Smooth muscle cell (in vitro differentiated cells): ENCODE measurements at regions not wholly inside any gene's neighbourhood (a gene's known extent, or its start where the extent isn't known, plus 50 kb on each side); places are given as distances from the start of the nearest gene placed in this dataset.

Experiments
- DNase-seq: peaks from one replicate; lab custom pipeline; 2025; ENCODE audit not compliant: unreplicated experiment; lab: John Stamatoyannopoulos, UW
- H2AFZ ChIP-seq: fragments of 200-600 bp; sonication (generic); 2 replicates; pipeline ENCODE4 v1.6.0; 2016; ENCODE audit warnings: antibody characterized with exemption, low read depth, mild to moderate bottlenecking
- H3F3A ChIP-seq: fragments of 200-600 bp; sonication (generic); 2 replicates; pipeline ENCODE4 v1.6.0; 2017; ENCODE audit warnings: antibody characterized with exemption, low read depth
- H3K27ac ChIP-seq: fragments of 200-600 bp; sonication (generic); 2 replicates; pipeline ENCODE4 v1.5.1; 2016; ENCODE audit warnings: low read depth, mild to moderate bottlenecking
- H3K27me3 ChIP-seq: fragments of 200-600 bp; sonication (generic); 2 replicates; pipeline ENCODE4 v1.6.1; 2016; ENCODE audit warnings: low read depth, mild to moderate bottlenecking
- H3K36me3 ChIP-seq: fragments of 200-600 bp; sonication (generic); 2 replicates; pipeline ENCODE4 v1.5.1; 2016; ENCODE audit warnings: low read depth
- H3K4me1 ChIP-seq: fragments of 200-600 bp; sonication (generic); 2 replicates; pipeline ENCODE4 v1.5.1; 2016; ENCODE audit warnings: low read depth
- H3K4me2 ChIP-seq: fragments of 200-600 bp; sonication (generic); 2 replicates; pipeline ENCODE4 v1.6.0; 2016; ENCODE audit warnings: mild to moderate bottlenecking
- H3K4me3 ChIP-seq: fragments of 200-600 bp; sonication (generic); 2 replicates; pipeline ENCODE4 v1.5.1; 2016; ENCODE audit warnings: mild to moderate bottlenecking
- H3K79me2 ChIP-seq: fragments of 200-600 bp; sonication (generic); 2 replicates; pipeline ENCODE4 v1.6.0; 2016; ENCODE audit warnings: low read depth, mild to moderate bottlenecking
- H3K9ac ChIP-seq: fragments of 200-600 bp; sonication (generic); 2 replicates; pipeline ENCODE4 v1.6.0; 2016; ENCODE audit warnings: low read depth
- H3K9me3 ChIP-seq: fragments of 200-600 bp; sonication (generic); replicated peaks from 2 replicates; pipeline ENCODE4 v1.5.1; 2016; ENCODE audit warnings: low read depth
- H4K20me1 ChIP-seq: fragments of 200-600 bp; sonication (generic); 2 replicates; pipeline ENCODE4 v1.6.0; 2016; ENCODE audit warnings: low read depth
- WGBS: methylation state at CpG from one replicate; pipeline ENCODE4 v1.1.7; 2016; ENCODE audit warnings: low lambda C conversion rate; 5-methylcytosine and 5-hydroxymethylcytosine counted together
- TF ChIP-seq, protein P1 (sequence below): fragments of 200-600 bp; sonication (generic); IDR thresholded peaks from 2 replicates; pipeline ENCODE4 v1.5.1; 2017; ENCODE audit warnings: borderline replicate concordance, mild to moderate bottlenecking, antibody characterized with exemption; ENCODE audit not compliant: insufficient read depth, poor library complexity, severe bottlenecking

DNA sequence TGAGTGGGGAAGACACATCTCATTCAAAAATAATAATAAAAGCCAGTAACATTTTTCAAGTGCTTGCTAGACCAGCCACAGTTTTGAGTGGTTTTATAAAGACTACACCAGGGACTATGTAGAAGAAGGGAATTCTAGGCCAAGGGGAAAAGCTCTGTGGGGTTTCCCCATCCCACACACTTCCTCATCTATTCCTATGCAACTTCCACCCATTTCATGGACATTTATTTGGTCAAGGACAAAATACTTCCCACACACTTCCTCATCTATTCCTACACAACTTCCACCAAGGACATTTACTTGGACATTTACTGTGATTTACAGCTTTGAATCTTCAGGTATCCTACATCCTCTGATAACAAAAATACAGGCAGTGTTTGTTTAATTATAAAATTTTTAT is 86.5 kb upstream of the KLF3 start:
- Histone ChIP-seq H3K9me3 (no peaks in the 10 kb centered on the region), H3K9ac (no peak overlapping the region), H3K79me2 (no peaks in the 10 kb centered on the region), H3K27ac (no peak overlapping the region), H2AFZ (no peak overlapping the region), H3K36me3 (no peaks in the 10 kb centered on the region), H4K20me1 (no peaks in the 10 kb centered on the region), H3K27me3 (no peaks in the 10 kb centered on the region), H3F3A (no peaks in the 10 kb centered on the region), H3K4me1 (peaks cover 4% of the 10 kb centered on the region), H3K4me2 (no peak overlapping the region), H3K4me3 (no peak overlapping the region)
- TF ChIP-seq, protein P1, sequence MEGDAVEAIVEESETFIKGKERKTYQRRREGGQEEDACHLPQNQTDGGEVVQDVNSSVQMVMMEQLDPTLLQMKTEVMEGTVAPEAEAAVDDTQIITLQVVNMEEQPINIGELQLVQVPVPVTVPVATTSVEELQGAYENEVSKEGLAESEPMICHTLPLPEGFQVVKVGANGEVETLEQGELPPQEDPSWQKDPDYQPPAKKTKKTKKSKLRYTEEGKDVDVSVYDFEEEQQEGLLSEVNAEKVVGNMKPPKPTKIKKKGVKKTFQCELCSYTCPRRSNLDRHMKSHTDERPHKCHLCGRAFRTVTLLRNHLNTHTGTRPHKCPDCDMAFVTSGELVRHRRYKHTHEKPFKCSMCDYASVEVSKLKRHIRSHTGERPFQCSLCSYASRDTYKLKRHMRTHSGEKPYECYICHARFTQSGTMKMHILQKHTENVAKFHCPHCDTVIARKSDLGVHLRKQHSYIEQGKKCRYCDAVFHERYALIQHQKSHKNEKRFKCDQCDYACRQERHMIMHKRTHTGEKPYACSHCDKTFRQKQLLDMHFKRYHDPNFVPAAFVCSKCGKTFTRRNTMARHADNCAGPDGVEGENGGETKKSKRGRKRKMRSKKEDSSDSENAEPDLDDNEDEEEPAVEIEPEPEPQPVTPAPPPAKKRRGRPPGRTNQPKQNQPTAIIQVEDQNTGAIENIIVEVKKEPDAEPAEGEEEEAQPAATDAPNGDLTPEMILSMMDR = no peak
- no peak for DNase-seq

DNA sequence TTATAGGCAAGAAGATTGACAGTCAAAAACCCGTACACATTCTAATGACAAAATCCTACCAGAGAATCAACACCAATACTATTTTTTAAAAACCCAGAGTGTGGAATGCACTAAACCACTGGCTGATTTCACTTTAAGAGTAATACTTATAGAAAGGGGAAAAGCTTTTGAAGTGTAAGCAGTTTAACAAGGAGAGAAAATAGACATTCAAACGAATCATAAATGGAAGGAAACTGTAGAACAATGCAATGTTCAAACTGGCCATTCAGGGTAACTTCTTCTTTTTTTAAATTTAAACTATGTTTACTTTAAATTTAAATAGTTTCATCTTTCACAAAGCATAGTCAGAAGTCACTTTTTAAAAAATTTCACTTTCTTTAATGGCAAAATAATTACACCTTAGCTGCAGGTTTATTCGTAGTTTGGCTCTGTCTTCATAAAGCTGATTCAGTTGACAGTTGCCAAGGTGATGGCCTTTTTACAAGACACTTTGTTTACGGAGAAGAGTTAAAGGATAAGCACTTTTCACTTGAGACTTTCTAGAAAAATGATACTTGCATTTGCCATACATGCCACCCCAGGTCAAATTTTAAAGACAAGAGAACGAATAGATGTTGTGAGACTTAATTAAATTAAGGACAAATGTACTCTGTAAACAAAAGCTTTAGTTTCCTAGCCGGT is 82.4 kb upstream of the KLF3 start:
- 54% methylated on average over 6 of the region's 6 CpGs for WGBS
- Histone ChIP-seq H3K4me2 (no peak overlapping the region), H3K9me3 (no peaks in the 10 kb centered on the region), H3K27me3 (no peaks in the 10 kb centered on the region), H3K4me1 (peaks cover 4% of the 10 kb centered on the region), H3K4me3 (no peak overlapping the region), H3K79me2 (no peaks in the 10 kb centered on the region), H3F3A (no peaks in the 10 kb centered on the region), H4K20me1 (no peaks in the 10 kb centered on the region), H2AFZ (no peak overlapping the region), H3K9ac (no peak overlapping the region), H3K27ac (no peak overlapping the region), H3K36me3 (no peaks in the 10 kb centered on the region)
- TF ChIP-seq, protein P1 = no peak
- DNase-seq = no peak

DNA sequence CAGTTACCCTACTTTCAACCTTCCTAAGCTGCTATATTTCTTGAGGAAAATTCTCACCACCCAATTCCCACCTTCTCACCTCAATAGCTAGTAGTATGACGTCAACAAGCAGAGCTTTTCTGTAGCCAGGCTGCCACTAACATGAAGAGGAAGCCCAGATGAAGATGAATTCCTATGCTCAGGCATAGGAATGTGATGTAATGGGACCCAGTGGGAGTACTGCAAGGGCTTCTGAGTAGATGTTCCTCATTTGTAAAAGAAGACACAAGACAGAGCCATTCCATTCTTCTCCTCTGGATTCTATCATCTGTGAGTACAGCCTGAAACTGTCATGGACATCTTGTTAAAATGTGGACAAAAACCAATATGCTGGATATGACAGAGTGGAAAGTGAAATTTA is 81.6 kb upstream of the KLF3 start:
- Histone ChIP-seq H3K79me2 (no peaks in the 10 kb centered on the region), H3F3A (no peaks in the 10 kb centered on the region), H4K20me1 (no peaks in the 10 kb centered on the region), H3K4me2 (no peak overlapping the region), H3K9ac (no peak overlapping the region), H3K27me3 (no peaks in the 10 kb centered on the region), H2AFZ (no peak overlapping the region), H3K4me3 (no peak overlapping the region), H3K4me1 (peaks cover 4% of the 10 kb centered on the region), H3K36me3 (no peaks in the 10 kb centered on the region), H3K27ac (peak overlapping the region; percentile 24), H3K9me3 (no peaks in the 10 kb centered on the region)
- WGBS = 64% methylated on average over 1 of the region's 1 CpG
- TF ChIP-seq, protein P1 = no peak
- DNase-seq = no peak

DNA sequence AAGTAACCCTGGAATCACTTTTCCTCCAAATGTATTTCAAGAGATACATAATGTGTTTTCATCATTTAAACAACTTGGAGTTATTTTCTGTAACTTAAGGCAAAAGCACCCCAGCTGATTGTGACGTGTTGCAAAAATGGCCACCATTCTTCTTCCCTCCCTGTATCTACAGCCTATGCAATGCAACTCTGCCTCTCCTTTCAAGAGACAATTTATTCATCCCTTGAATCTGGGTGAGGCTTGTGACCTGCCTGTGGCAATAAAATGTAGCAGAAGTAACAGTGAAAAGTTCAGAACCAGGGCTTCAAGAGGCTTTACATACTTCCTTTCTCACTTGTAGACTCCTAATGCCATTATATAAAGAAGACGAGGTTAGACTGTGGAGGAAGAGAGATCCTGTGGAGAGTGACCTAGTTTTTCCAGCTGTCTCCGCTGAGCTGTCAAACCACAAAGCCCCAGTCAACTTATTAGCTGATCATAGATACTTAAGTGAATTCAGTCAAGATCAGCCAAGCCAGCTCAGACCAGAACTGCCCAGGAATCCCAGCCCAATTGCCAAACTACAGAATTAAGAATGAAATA is 81.0 kb upstream of the KLF3 start:
- WGBS = 35% methylated on average over 3 of the region's 3 CpGs
- H3K4me1 ChIP-seq = peaks cover 4% of the 10 kb centered on the region

More for the DNA sequence above, 81.0 kb upstream of the KLF3 start:
- TF ChIP-seq, protein P1 = no peak
- no peaks in the 10 kb centered on the region for H3K79me2 ChIP-seq
- peak overlapping the region; percentile 24 for H3K27ac ChIP-seq
- no peaks in the 10 kb centered on the region for H3K9me3 ChIP-seq
- no peak overlapping the region for H2AFZ ChIP-seq
- H4K20me1 ChIP-seq = no peaks in the 10 kb centered on the region
- H3K4me2 ChIP-seq = no peak overlapping the region
- H3K4me3 ChIP-seq = no peak overlapping the region
- H3K27me3 ChIP-seq = no peaks in the 10 kb centered on the region
- no peak for DNase-seq
- H3K9ac ChIP-seq = no peak overlapping the region
- H3K36me3 ChIP-seq = no peaks in the 10 kb centered on the region
- H3F3A ChIP-seq = no peaks in the 10 kb centered on the region
